ENCODE measurements at regions not wholly inside any gene's neighbourhood (a gene's known extent, or its start where the extent isn't known, plus 50 kb on each side); places are given as distances from the start of the nearest gene placed in this dataset.

DNA sequence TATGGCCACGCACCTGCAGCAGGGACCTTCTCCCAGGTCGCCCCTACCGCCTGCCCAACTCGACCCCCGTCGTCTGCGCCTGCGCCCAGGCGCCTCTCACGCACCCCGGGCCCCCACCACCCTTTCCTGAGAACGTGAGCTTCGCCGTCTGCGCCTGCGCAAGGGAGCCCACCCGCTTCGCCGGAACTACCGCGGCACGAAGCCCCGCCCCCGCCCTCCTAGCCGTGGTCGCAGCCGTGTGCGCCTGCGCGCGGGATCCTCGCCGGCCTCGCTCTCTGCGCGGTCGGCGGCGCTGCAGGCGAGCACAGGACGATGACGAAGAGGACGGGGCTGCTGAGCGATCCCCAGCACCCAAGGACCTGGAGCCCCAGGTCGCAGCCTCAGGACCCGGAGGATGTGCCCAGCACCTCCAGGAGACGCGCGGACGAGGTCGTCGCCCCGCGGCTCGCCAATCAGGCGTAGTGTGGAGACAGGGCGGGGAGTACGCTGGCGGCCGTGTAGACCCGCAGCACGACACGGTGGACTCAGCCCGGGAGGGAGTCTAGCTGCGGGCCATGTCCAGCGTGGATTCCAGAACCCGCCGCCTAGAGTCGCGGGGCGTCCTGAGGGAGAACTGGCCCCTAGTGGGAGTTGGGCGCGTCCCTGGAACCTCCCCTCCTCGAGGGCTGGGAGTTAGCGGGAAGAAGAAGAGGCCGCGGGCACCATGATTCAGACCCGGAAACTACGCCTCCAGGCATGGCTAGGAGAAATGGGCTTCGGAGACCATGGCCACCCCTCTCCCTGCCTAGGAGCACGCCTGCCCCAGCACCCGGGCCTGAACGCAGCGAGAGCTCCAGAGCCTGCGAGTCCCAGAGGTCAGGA, 1120.8 kb upstream of the TMEM132C start:
- H3K27me3 ChIP-seq: peaks cover 0 to 13% (median 0%) of the 10 kb centered on the region in 4 donors
- intact Hi-C loops (cut with DNase I): no loop called here
- peak in 1 of 4 donors; percentile 16 for TF ChIP-seq POLR2A (IDR thresholded peaks at IDR 0.05)
- TF ChIP-seq, protein P1, sequence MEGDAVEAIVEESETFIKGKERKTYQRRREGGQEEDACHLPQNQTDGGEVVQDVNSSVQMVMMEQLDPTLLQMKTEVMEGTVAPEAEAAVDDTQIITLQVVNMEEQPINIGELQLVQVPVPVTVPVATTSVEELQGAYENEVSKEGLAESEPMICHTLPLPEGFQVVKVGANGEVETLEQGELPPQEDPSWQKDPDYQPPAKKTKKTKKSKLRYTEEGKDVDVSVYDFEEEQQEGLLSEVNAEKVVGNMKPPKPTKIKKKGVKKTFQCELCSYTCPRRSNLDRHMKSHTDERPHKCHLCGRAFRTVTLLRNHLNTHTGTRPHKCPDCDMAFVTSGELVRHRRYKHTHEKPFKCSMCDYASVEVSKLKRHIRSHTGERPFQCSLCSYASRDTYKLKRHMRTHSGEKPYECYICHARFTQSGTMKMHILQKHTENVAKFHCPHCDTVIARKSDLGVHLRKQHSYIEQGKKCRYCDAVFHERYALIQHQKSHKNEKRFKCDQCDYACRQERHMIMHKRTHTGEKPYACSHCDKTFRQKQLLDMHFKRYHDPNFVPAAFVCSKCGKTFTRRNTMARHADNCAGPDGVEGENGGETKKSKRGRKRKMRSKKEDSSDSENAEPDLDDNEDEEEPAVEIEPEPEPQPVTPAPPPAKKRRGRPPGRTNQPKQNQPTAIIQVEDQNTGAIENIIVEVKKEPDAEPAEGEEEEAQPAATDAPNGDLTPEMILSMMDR (IDR thresholded peaks at IDR 0.05): no peak
- H3K4me3 ChIP-seq: peak overlapping the region; percentile 46 to 68 (median 48)
- 13 to 27% methylated on average over 9 to 19 of the region's 85 CpGs for WGBS, 2 donors
- H3K27ac ChIP-seq: peak overlapping the region in 2 of 4 donors; percentile 19 to 31
- DNase-seq: no peak
- H3K9me3 ChIP-seq: no peaks in the 10 kb centered on the region
- peaks cover 0 to 13% (median 0%) of the 10 kb centered on the region in 3 donors for H3K4me1 ChIP-seq
- no peaks in the 10 kb centered on the region for H3K36me3 ChIP-seq

DNA sequence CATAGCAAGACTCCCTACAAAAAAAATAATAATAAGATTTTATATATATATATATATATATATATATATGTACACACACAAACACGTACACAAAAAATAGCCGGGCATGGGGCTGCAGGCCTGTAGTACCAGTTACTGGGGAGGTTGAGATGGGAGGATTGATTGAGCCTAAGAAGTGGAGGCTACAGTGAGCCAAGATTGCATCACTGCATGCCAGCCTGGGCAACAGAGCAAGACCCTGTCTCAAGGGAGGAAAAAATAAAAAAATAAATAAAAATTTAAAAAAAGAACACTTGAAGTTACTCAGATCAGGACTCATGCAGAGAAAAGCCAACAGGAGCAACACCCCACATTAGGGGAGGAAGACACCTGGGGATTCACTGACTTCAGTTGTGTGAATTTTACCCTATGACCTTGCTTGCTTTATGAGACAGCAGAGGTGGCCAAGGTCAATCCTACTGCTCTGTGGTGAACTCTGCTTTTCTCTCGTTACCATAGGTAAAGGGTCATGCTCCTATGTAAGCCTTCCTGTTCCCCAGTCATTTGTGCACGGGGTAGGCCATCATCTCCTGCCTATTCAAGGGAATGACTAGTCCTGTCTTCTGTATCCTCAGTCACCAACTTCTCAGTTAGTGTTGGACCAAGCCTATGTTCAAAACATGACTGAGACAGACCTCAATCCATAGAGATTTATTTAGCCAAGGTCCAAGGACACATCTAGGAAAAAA, 1119.8 kb upstream of the TMEM132C start:
- Histone ChIP-seq H3K4me1 (peaks cover 0 to 13% (median 0%) of the 10 kb centered on the region in 3 donors), H3K4me3 (no peak overlapping the region), H3K9me3 (no peaks in the 10 kb centered on the region), H3K36me3 (no peaks in the 10 kb centered on the region), H3K27ac (no peak overlapping the region), H3K27me3 (peaks cover 0 to 13% (median 0%) of the 10 kb centered on the region in 4 donors)
- 84 to 91% methylated on average over 4 of the region's 4 CpGs for WGBS, 2 donors
- intact Hi-C loops (cut with DNase I): no loop called here
- TF ChIP-seq POLR2A (IDR thresholded peaks at IDR 0.05): no peak
- TF ChIP-seq, protein P1 (IDR thresholded peaks at IDR 0.05): no peak
- no peak for DNase-seq

DNA sequence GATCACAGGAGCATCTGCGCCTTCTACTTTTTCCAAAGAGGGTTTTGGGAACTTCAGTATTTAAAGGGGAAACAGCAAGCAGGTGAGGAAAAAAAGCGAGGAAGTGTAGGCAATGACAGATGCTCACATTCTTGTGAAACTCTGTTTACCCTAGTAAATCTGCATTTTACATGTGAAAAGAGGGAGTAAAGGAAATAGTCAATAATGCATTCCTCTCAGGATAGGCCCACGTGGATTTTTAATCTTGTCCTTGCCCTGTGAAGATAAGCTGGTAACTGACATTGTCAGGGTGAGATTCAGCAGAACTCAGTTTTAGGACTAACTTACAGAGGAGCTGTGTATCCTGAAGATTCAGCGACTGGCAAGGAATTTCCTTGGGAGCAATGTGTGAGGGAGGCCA, 1119.2 kb upstream of the TMEM132C start:
- intact Hi-C loops (cut with DNase I): no loop called here
- WGBS, 2 donors: 76% methylated on average over 4 of the region's 4 CpGs
- no peak for TF ChIP-seq POLR2A (IDR thresholded peaks at IDR 0.05)
- TF ChIP-seq, protein P1 (IDR thresholded peaks at IDR 0.05): no peak

DNA sequence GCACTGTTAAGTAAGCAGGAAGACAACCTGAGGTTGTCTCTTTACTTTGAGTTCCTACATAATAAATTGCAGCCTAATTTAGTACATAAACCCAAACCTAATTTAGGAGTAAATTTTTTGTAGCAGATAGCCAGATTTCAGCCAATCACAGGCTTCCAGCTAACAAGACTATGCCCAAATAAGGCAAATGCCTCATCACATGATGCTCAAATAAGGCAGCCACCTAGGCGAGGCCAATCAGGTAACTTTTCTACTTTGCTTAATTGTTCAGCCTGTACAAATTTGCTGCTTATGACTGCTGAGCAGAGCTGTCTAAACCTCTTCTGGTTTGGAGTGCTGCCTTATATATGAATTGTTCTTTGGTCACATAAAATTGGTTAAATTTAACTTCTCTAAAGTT, 1118.7 kb upstream of the TMEM132C start:
- peaks cover 0 to 13% (median 0%) of the 10 kb centered on the region in 3 donors for H3K4me1 ChIP-seq
- intact Hi-C loops (cut with DNase I): no loop called here
- H3K36me3 ChIP-seq: no peaks in the 10 kb centered on the region

More for the DNA sequence above, 1119.2 kb upstream of the TMEM132C start:
- no peak overlapping the region for H3K27ac ChIP-seq
- H3K4me1 ChIP-seq: peaks cover 0 to 13% (median 0%) of the 10 kb centered on the region in 3 donors
- no peak overlapping the region for H3K4me3 ChIP-seq
- DNase-seq: no peak
- no peaks in the 10 kb centered on the region for H3K9me3 ChIP-seq
- H3K27me3 ChIP-seq: peaks cover 0 to 13% (median 0%) of the 10 kb centered on the region in 4 donors
- no peaks in the 10 kb centered on the region for H3K36me3 ChIP-seq

More for the DNA sequence above, 1118.7 kb upstream of the TMEM132C start:
- Histone ChIP-seq H3K27ac (no peak overlapping the region), H3K4me3 (no peak overlapping the region), H3K27me3 (peaks cover 0 to 17% (median 0%) of the 10 kb centered on the region in 4 donors), H3K9me3 (no peaks in the 10 kb centered on the region)
- 80 to 88% methylated on average over 1 of the region's 1 CpG for WGBS, 2 donors
- no peak for TF ChIP-seq POLR2A (IDR thresholded peaks at IDR 0.05)
- TF ChIP-seq, protein P1 (IDR thresholded peaks at IDR 0.05): no peak
- no peak for DNase-seq
